Astrocyte of the cerebellum (primary cell): ENCODE measurements at regions not wholly inside any gene's neighbourhood (a gene's known extent, or its start where the extent isn't known, plus 50 kb on each side); places are given as distances from the start of the nearest gene placed in this dataset.
A peak's percentile ranks its signal among the peaks of the same experiment; 100 is the strongest.

Source experiments
- DNase-seq: peaks from one replicate; pipeline ENCODE4 v3.0.0-alpha.2; 2011; ENCODE audit warnings: low read depth
- H3K4me3 ChIP-seq: 2 replicates; pipeline ENCODE4 v1.5.1; 2011; ENCODE audit warnings: mild to moderate bottlenecking, low read depth, low read length, moderate library complexity
- CTCF ChIP-seq: IDR thresholded peaks from 2 replicates; pipeline ENCODE4 v1.5.1; 2012; ENCODE audit warnings: low read length, low read depth, moderate library complexity, mild to moderate bottlenecking; ENCODE audit errors: missing control alignments
- in situ Hi-C: cut with HindIII; loops from 2 replicates; pipeline ENCODE4 v1.10.0; 2017; ENCODE audit warnings: low sequenced_read_pairs

GRCh38 chr2:144825331-144826020 is 305.6 kb upstream of the ZEB2 start:
- TF ChIP-seq CTCF, result no peak
- no peak overlapping the region for H3K4me3 ChIP-seq
- in situ Hi-C loops, result no loop called here
- no peak for DNase-seq

GRCh38 chr2:144824306-144825080 is 304.6 kb upstream of the ZEB2 start:
- DNase-seq, result no peak
- H3K4me3 ChIP-seq, result no peak overlapping the region
- in situ Hi-C loops, result no loop called here
- no peak for TF ChIP-seq CTCF

GRCh38 chr2:144822966-144823365 is 303.0 kb upstream of the ZEB2 start:
- in situ Hi-C loops, result no loop called here
- DNase-seq, result no peak
- H3K4me3 ChIP-seq, result no peak overlapping the region
- TF ChIP-seq CTCF, result no peak

- no peak for TF ChIP-seq CTCF
- no peak for DNase-seq
- H3K4me3 ChIP-seq, result no peak overlapping the region
- in situ Hi-C loops, result no loop called here
Measured at GRCh38 chr2:144812288-144812687, 292.4 kb upstream of the ZEB2 start.

GRCh38 chr2:144801766-144802165 is 281.8 kb upstream of the ZEB2 start:
- TF ChIP-seq CTCF, result no peak
- H3K4me3 ChIP-seq, result no peak overlapping the region
- DNase-seq, result peak; percentile 34

GRCh38 chr2:144801325-144801724 is 281.4 kb upstream of the ZEB2 start:
- no peak overlapping the region for H3K4me3 ChIP-seq
- no peak for TF ChIP-seq CTCF
- in situ Hi-C loops, result no loop called here
- no peak for DNase-seq

More at GRCh38 chr2:144801766-144802165, 281.8 kb upstream of the ZEB2 start:
- in situ Hi-C loops, result no loop called here
